Skeletal muscle tissue (tissue), 3 donors: ENCODE measurements at regions not wholly inside any gene's neighbourhood (a gene's known extent, or its start where the extent isn't known, plus 50 kb on each side); places are given as distances from the start of the nearest gene placed in this dataset.
"Not testable (repeated sequence)": the region's sequence is repeated elsewhere in the genome, so short reads cannot be mapped to it uniquely, and the experiment has no call there.

Experiments
- H3K27ac ChIP-seq: one replicate; pipeline ENCODE4 v1.7.0; 2013; ENCODE audit warnings: mild to moderate bottlenecking, low read depth, low read length, inconsistent platforms
- H3K27me3 ChIP-seq, 3 donors: one replicate each; pipeline ENCODE4 v1.7.0; 2013; ENCODE audit warnings: low read length in 3 of 3; ENCODE audit not compliant: control insufficient read depth in 3 of 3, insufficient read depth in 3 of 3
- H3K36me3 ChIP-seq, 3 donors: one replicate each; pipeline ENCODE4 v1.7.0; 2013; ENCODE audit warnings: low read length in 3 of 3; ENCODE audit not compliant: control insufficient read depth in 3 of 3, insufficient read depth in 3 of 3
- H3K4me1 ChIP-seq, 3 donors: one replicate each; pipeline ENCODE4 v1.7.0; 2013; ENCODE audit warnings: low read length in 3 of 3, mild to moderate bottlenecking in 3 of 3; ENCODE audit not compliant: control insufficient read depth in 3 of 3, insufficient read depth in 3 of 3
- H3K4me3 ChIP-seq, 3 donors: one replicate each; pipeline ENCODE4 v1.7.0; 2013; ENCODE audit warnings: low read length in 3 of 3
- H3K9ac ChIP-seq, 3 donors: one replicate each; pipeline ENCODE4 v1.7.0; 2013; ENCODE audit warnings: low read length in 3 of 3, mild to moderate bottlenecking in 3 of 3, moderate library complexity in 2 of 3, low read depth in 1 of 3
- H3K9me3 ChIP-seq, 3 donors: one replicate each; pipeline ENCODE4 v1.7.0; 2013; ENCODE audit warnings: low read length in 3 of 3; ENCODE audit not compliant: control insufficient read depth in 3 of 3
- donor health status: Osteomylitis.

DNA sequence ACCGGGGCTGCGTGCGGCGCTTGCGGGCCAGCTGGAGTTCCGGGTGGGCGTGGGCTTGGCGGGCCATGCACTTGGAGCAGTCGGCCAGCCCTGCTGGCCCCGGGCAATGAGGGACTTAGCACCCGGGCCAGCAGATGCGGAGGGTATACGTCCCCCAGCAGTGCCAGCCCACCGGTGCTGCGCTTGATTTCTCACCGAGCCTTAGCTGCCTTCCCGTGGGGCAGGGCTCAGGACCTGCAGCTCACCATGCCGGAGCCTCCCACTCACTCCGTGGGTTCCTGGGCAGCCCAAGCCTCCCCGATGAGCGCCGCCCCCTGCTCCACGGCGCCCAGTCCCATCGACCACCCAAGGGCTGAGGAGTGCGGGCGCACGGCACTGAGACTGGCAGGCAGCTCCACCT lies 51.4 kb upstream of the INPP4B start:
- not testable (repeated sequence) for H3K36me3 ChIP-seq, H3K9ac ChIP-seq, H3K27ac ChIP-seq, H3K27me3 ChIP-seq, H3K9me3 ChIP-seq, H3K4me3 ChIP-seq, H3K4me1 ChIP-seq

DNA sequence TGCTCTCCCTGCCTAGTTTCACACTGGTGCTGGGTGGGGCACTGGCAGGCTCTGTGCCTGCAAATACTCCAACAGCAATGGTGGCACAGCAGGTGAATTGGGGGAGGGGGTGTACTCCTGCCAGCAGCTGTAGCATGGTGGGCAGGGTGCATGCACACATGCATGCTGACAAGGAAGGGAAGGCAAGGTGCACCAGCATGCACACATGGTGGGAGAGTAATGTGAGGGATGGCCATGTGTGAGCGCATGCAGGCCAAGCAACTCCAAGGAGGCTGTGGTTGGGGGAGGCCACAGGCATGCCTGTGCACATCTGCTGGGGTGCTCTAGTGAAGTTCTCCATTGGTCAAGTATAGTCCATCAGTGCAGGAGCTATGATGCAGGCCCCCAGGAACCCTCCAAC lies 54.5 kb upstream of the INPP4B start:
- Histone ChIP-seq H3K9ac (no peak overlapping the region), H3K36me3 (no peaks in the 10 kb centered on the region), H3K4me3 (no peak overlapping the region), H3K9me3 (no peaks in the 10 kb centered on the region), H3K4me1 (no peaks in the 10 kb centered on the region), H3K27me3 (no peaks in the 10 kb centered on the region), H3K27ac (no peak overlapping the region)

DNA sequence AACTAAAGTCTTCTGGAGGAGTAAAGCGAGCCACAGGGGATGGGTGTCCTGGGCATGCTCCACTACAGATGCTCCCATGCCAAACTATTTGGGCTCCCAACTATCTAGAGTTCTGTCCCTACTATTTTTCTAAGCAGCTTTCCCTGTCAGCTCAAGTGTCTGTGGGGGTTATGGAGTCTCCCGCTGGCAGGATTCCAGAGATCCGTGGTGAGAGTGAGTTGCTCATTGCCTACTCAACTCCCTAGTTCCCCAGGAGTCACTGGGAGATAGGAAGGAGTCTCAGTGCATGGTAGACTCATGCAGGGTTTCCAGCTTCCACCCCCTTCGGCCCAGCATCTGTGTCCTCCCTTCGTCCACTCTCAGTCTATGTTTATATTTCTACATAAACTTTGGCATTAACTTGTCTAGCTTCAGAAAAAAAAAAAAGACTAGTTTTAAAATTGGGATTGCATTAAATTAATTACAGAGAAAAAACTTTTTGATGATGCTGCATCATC lies 55.1 kb upstream of the INPP4B start:
- H3K4me1 ChIP-seq: no peaks in the 10 kb centered on the region
- no peaks in the 10 kb centered on the region for H3K9me3 ChIP-seq
- H3K27ac ChIP-seq: no peak overlapping the region
- no peaks in the 10 kb centered on the region for H3K27me3 ChIP-seq
- H3K9ac ChIP-seq: no peak overlapping the region
- no peaks in the 10 kb centered on the region for H3K36me3 ChIP-seq
- no peak overlapping the region for H3K4me3 ChIP-seq

DNA sequence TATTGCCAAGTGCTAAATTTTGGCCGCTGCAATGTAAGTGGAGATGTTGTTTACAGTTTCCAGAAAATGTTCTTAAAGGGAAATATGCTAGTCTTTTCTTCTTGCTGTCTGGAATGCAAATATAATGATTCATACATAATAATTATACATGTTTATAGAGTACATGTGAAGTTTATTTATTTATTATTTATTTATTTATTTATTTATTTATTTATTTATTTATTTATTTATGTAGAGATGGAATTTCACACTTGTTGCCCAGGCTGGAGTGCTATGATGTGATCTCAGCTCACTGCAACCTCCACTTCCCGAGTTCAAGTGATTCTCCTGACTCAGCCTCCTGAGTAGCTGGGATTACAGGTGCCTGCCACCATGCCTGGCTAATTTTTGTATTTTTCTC lies 57.5 kb upstream of the INPP4B start:
- not testable (repeated sequence) for H3K9ac ChIP-seq, H3K4me3 ChIP-seq, H3K4me1 ChIP-seq, H3K27ac ChIP-seq, H3K9me3 ChIP-seq, H3K36me3 ChIP-seq, H3K27me3 ChIP-seq

DNA sequence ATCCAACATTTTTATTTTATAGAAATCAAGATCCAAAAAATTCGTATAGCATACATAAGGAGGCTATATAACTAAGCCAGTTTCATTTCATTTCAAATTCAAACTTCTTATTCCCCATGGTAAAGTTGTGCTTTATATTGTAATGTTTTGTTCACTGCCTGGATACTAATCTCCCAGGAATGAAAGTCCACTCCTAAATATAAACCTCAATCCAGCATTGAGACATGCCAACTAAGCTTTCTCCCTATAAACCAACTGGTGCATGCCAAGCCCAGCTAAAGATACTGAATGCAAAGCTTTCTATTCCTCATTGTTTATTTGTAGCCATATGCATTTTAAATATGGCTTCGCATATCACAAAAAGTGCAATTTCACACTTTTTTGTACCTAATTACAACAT lies 63.8 kb upstream of the INPP4B start:
- Histone ChIP-seq H3K27ac (no peak overlapping the region), H3K36me3 (no peaks in the 10 kb centered on the region), H3K9me3 (no peaks in the 10 kb centered on the region)

DNA sequence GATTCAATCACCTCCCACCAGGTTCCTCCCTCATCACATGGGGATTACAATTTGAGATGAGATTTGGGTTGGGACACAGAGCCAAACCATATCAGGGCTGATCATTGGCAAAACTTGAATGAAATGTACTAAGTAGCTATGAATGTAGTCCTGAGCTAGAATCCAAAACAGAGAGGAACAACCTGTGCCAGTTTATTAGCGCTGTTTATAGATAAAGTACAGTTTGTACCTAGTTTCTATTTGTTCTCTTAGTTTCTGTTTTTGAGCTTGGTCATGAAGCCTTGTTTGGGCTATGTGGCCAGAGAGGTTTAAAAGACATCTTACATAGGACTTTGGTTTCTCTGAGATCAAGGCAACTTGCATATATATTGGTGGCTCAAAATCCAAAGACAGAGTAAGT lies 66.9 kb upstream of the INPP4B start:
- Histone ChIP-seq H3K9me3 (no peaks in the 10 kb centered on the region), H3K36me3 (no peaks in the 10 kb centered on the region), H3K27me3 (no peaks in the 10 kb centered on the region), H3K9ac (no peak overlapping the region), H3K4me3 (no peak overlapping the region), H3K27ac (no peak overlapping the region), H3K4me1 (no peaks in the 10 kb centered on the region)

More for the DNA sequence above, 63.8 kb upstream of the INPP4B start:
- Histone ChIP-seq H3K4me3 (no peak overlapping the region), H3K4me1 (no peaks in the 10 kb centered on the region), H3K27me3 (no peaks in the 10 kb centered on the region), H3K9ac (no peak overlapping the region)

DNA sequence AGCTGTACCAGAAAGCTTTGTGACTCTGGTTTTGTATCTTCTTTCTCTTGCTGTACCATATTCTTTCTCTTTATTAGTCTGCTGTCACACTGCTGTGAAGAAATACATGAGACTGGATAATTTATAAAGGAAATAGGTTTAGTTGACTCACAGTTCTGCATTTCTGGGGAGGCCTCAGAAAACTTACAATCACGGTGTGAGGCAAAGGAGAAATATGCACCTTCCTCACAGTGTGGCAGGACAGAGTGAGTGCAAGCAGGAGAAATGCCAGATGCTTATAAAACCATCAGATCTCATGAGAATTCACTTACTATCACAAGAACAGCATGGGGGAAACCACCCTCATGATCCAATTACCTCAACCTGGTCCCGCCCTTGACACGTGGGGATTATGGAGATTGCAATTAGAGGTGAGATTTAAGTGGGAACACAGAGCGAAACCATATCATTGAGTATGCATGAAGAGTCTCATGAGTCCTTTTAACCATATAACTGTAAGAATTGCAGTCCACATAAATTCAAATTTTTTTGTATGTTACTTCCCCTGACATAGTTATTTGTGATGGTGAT lies 67.4 kb upstream of the INPP4B start:
- Histone ChIP-seq H3K9ac (no peak overlapping the region), H3K27me3 (no peaks in the 10 kb centered on the region), H3K36me3 (no peaks in the 10 kb centered on the region), H3K9me3 (no peaks in the 10 kb centered on the region), H3K27ac (no peak overlapping the region), H3K4me1 (no peaks in the 10 kb centered on the region), H3K4me3 (no peak overlapping the region)

DNA sequence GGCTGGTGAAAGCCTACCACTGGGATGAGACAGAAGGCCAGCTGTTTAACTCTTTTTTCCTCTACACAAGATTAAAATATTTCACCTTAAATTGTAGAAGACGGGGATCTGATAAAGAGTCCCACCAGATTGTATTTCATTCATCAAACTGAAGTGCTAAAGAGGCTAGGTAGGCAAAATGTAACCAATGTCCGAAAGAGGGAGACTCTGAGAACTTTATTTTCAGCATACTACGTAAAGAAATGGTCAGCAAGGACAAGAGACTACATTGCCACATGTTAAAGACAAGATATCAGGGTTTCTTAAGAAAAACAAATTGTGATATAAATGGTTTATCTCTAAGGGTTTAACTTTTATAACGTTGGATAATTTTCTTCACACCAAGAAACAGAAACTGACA lies 71.6 kb upstream of the INPP4B start:
- Histone ChIP-seq H3K4me1 (no peaks in the 10 kb centered on the region), H3K36me3 (no peaks in the 10 kb centered on the region), H3K9me3 (no peaks in the 10 kb centered on the region), H3K4me3 (no peak overlapping the region), H3K27me3 (no peaks in the 10 kb centered on the region), H3K9ac (no peak overlapping the region), H3K27ac (no peak overlapping the region)

DNA sequence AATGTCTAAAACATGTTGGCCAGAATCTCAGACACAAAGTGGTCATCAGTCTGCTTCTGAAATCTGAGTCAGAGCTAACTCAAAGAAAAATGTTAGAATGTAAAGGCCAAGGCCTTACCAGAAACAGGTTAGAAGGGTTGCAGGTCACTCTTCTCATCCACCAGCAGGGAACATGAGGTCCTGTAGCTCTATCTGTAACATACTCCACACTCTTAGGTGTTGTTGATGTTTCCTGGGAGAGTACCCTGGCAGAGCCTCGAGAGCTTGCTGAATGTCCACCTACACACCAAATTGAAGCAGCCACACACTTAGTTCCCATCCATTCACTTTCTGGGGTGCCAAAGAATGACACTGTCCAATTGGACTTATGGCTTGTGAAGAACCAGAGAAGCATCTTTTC lies 76.6 kb upstream of the INPP4B start:
- Histone ChIP-seq H3K4me3 (no peak overlapping the region), H3K4me1 (no peaks in the 10 kb centered on the region), H3K36me3 (no peaks in the 10 kb centered on the region), H3K27ac (no peak overlapping the region), H3K9ac (no peak overlapping the region), H3K9me3 (no peaks in the 10 kb centered on the region), H3K27me3 (no peaks in the 10 kb centered on the region)

DNA sequence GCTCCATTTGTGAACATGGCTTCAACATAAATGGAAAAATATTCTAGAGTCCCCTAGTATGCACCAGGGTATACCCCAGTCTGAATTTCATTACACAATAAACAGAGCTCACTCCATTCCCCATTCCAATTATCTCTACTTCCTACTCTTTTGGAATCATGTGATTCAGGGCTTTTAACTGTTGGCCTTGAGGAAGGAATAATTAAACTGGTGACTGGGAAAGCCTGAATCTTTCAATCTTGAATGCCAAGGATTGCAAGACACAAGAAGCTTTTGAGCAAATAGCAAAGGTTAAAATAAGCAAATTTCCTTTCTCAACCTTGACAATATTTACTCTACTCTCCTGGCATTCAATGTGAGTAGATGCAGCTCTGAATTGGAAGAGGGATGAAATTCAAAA lies 77.5 kb upstream of the INPP4B start:
- Histone ChIP-seq H3K27me3 (no peaks in the 10 kb centered on the region), H3K4me3 (no peak overlapping the region), H3K27ac (no peak overlapping the region), H3K4me1 (no peaks in the 10 kb centered on the region), H3K36me3 (no peaks in the 10 kb centered on the region), H3K9ac (no peak overlapping the region), H3K9me3 (no peaks in the 10 kb centered on the region)

DNA sequence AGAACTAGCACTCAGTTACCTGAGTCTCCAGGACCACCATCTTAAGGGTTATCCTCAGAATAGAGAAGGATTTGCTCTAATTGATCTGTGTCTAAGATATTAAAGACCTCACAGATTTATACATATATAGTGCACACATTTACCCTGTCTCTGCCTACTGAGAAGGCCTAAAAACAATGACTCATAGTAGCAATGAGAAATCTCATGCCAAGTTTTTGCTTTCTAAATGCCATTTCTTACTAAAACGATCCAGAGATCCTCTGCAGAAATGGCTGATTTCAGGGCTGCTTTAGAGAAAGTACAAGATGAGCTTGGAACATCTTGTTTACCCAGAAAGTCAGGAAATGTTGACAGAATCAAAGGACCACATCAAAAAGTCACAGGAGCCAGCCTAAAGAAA lies 79.1 kb upstream of the INPP4B start:
- Histone ChIP-seq H3K4me3 (no peak overlapping the region), H3K27ac (no peak overlapping the region), H3K9ac (no peak overlapping the region), H3K36me3 (no peaks in the 10 kb centered on the region), H3K9me3 (no peaks in the 10 kb centered on the region), H3K4me1 (no peaks in the 10 kb centered on the region), H3K27me3 (no peaks in the 10 kb centered on the region)
